GM21723 (cell line): ENCODE measurements at regions not wholly inside any gene's neighbourhood (a gene's known extent, or its start where the extent isn't known, plus 50 kb on each side); places are given as distances from the start of the nearest gene placed in this dataset.
"Not testable (repeated sequence)": the region's sequence is repeated elsewhere in the genome, so short reads cannot be mapped to it uniquely, and the experiment has no call there.

Experiments
- ATAC-seq: cut with Tn5 transposase; IDR thresholded peaks from one replicate; pipeline ENCODE4 v1.9.1; 2021; ENCODE audit warnings: mild to moderate bottlenecking, moderate library complexity; ENCODE audit not compliant: unreplicated experiment

- ATAC-seq, result no peak
These were observed 651.5 kb downstream of the TLE1 start for GRCh38 chr9:81037889-81038288.

GRCh38 chr9:81035601-81036000 is 653.7 kb downstream of the TLE1 start:
- ATAC-seq, result no peak

- ATAC-seq, result no peak
These were observed 654.2 kb downstream of the TLE1 start for GRCh38 chr9:81035171-81035570.

GRCh38 chr9:81032831-81033230 is 656.5 kb downstream of the TLE1 start:
- no peak for ATAC-seq

- ATAC-seq, result no peak
These were observed 657.2 kb downstream of the TLE1 start for GRCh38 chr9:81032030-81032572.

- ATAC-seq, result no peak
These were observed 657.8 kb downstream of the TLE1 start for GRCh38 chr9:81031422-81032029.

- no peak for ATAC-seq
These were observed 659.3 kb downstream of the TLE1 start for GRCh38 chr9:81030027-81030426.

GRCh38 chr9:81028504-81028903 is 660.8 kb downstream of the TLE1 start:
- ATAC-seq, result no peak

GRCh38 chr9:81022177-81022576 is 667.2 kb downstream of the TLE1 start:
- no peak for ATAC-seq

GRCh38 chr9:81014945-81015344 is 674.4 kb downstream of the TLE1 start:
- ATAC-seq, result not testable (repeated sequence)

- not testable (repeated sequence) for ATAC-seq
These were observed 676.2 kb downstream of the TLE1 start for GRCh38 chr9:81013191-81013590.

GRCh38 chr9:81002906-81003305 is 686.4 kb downstream of the TLE1 start:
- no peak for ATAC-seq

- ATAC-seq, result no peak
These were observed 687.1 kb downstream of the TLE1 start for GRCh38 chr9:81002242-81002641.

GRCh38 chr9:80995759-80996158 is 693.6 kb downstream of the TLE1 start:
- no peak for ATAC-seq

- no peak for ATAC-seq
These were observed 694.5 kb downstream of the TLE1 start for GRCh38 chr9:80994892-80995291.

- ATAC-seq, result not testable (repeated sequence)
These were observed 703.8 kb downstream of the TLE1 start for GRCh38 chr9:80985595-80985994.

GRCh38 chr9:80976403-80976802 is 712.9 kb downstream of the TLE1 start:
- ATAC-seq, result no peak

- ATAC-seq, result not testable (repeated sequence)
These were observed 719.0 kb downstream of the TLE1 start for GRCh38 chr9:80970377-80970776.

- no peak for ATAC-seq
These were observed 720.7 kb downstream of the TLE1 start for GRCh38 chr9:80968611-80969010.

- ATAC-seq, result no peak
These were observed 724.4 kb downstream of the TLE1 start for GRCh38 chr9:80964914-80965313.

GRCh38 chr9:80964374-80964773 is 725.0 kb downstream of the TLE1 start:
- ATAC-seq, result no peak

- ATAC-seq, result no peak
These were observed 731.5 kb downstream of the TLE1 start for GRCh38 chr9:80957801-80958200.

GRCh38 chr9:80954521-80954920 is 734.8 kb downstream of the TLE1 start:
- no peak for ATAC-seq
